ENCODE measurements at regions not wholly inside any gene's neighbourhood (a gene's known extent, or its start where the extent isn't known, plus 50 kb on each side); places are given as distances from the start of the nearest gene placed in this dataset.

DNA sequence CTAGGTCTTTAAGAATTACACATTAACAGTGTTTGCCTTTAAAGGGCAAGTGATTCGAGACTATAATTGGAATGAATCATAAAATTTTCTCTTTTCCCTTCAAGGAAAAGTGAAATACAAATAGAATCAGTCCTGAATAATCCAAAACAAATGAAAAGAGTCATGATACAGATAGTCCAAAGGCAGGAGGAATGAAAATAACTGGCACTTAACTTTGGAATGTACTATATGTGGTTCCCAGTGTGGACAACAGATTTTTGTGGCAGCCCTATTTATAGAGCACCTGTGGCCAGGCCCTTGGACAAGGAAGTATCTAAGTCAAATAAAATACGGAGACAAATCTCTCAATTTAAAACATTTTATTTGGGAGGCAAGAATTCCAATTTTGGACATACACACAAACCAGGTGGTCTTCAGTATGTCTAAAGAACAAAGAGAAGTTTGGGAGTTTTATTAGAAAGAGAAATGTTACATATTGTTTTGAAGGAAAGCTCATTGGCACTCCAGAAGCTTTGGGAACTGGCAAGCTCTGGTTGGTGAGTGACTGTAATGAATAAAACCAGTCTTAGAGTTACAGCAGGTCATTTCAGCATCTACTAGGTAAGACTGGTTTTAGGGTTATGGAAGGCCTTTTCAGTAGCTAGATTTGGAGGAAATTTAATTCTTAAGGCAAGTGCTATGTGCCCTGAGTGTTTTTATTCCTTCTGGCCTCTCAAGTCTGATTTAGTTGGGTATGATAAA is 116.0 kb upstream of the PAM start:
- TF ChIP-seq ZNF707 (tag by site-specific recombination; IDR thresholded peaks at IDR 0.05) = no peak
- TF ChIP-seq, protein P1, sequence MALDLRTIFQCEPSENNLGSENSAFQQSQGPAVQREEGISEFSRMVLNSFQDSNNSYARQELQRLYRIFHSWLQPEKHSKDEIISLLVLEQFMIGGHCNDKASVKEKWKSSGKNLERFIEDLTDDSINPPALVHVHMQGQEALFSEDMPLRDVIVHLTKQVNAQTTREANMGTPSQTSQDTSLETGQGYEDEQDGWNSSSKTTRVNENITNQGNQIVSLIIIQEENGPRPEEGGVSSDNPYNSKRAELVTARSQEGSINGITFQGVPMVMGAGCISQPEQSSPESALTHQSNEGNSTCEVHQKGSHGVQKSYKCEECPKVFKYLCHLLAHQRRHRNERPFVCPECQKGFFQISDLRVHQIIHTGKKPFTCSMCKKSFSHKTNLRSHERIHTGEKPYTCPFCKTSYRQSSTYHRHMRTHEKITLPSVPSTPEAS (tag by site-specific recombination; IDR thresholded peaks at IDR 0.05) = no peak
- no peak for TF ChIP-seq ZNF571 (tag by site-specific recombination; IDR thresholded peaks at IDR 0.05)
- TF ChIP-seq SP3 (tag by site-specific recombination; IDR thresholded peaks at IDR 0.05) = no peak
- no peak for TF ChIP-seq ZNF561 (tag by site-specific recombination; IDR thresholded peaks at IDR 0.05; ENCODE audit: borderline replicate concordance)
- no peak for TF ChIP-seq MZF1 (tag by site-specific recombination; IDR thresholded peaks at IDR 0.05; ENCODE audit: borderline replicate concordance)
- no peak for TF ChIP-seq ZNF830 (tag by site-specific recombination; IDR thresholded peaks at IDR 0.05; ENCODE audit: low read depth)
- TF ChIP-seq, protein P2, sequence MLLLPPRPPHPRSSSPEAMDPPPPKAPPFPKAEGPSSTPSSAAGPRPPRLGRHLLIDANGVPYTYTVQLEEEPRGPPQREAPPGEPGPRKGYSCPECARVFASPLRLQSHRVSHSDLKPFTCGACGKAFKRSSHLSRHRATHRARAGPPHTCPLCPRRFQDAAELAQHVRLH (tag by site-specific recombination; IDR thresholded peaks at IDR 0.05) = no peak
- TF ChIP-seq ZNF629 (tag by site-specific recombination; IDR thresholded peaks at IDR 0.05) = no peak
- no peak for TF ChIP-seq ZNF37A (tag by site-specific recombination; IDR thresholded peaks at IDR 0.05)
- no peak for TF ChIP-seq ZNF146 (tag by site-specific recombination; IDR thresholded peaks at IDR 0.05)
- no peak for TF ChIP-seq ZNF596 (tag by site-specific recombination; IDR thresholded peaks at IDR 0.05)
- no peak for TF ChIP-seq ZNF621 (tag by site-specific recombination; IDR thresholded peaks at IDR 0.05)
- TF ChIP-seq ZEB2 (tag by site-specific recombination; IDR thresholded peaks at IDR 0.05) = no peak
- TF ChIP-seq ZNF585B (tag by site-specific recombination; IDR thresholded peaks at IDR 0.05) = no peak
- TF ChIP-seq ZBTB8A (tag by site-specific recombination; IDR thresholded peaks at IDR 0.05) = no peak
- no peak for TF ChIP-seq ZNF2 (tag by site-specific recombination; IDR thresholded peaks at IDR 0.05)
- H3K27ac ChIP-seq (ENCODE audit: extremely low read depth, low read depth, low read length) = no peak overlapping the region
- no peaks in the 10 kb centered on the region for H3K9me3 ChIP-seq (ENCODE audit: control insufficient read depth, insufficient read depth, low read depth, low read length)
- no peaks in the 10 kb centered on the region for H3K36me3 ChIP-seq (ENCODE audit: control insufficient read depth in 2 of 2, insufficient read depth in 1 of 2, low read length in 2 of 2)
- no peak overlapping the region for H3K4me3 ChIP-seq (ENCODE audit: low read depth, low read length)
- CTCF ChIA-PET = no interaction called here
- no peaks in the 10 kb centered on the region for H3K4me1 ChIP-seq (ENCODE audit: control insufficient read depth, insufficient read depth, low read length)
- POLR2A ChIA-PET = no interaction called here

- POLR2A ChIA-PET = no interaction called here
- TF ChIP-seq ZNF184 (tag by site-specific recombination; IDR thresholded peaks at IDR 0.05) = no peak
- TF ChIP-seq ZBTB10 (tag by site-specific recombination; IDR thresholded peaks at IDR 0.05) = no peak
- no peak for TF ChIP-seq PATZ1 (tag by site-specific recombination; IDR thresholded peaks at IDR 0.05)
- no peak for TF ChIP-seq ZNF239 (tag by site-specific recombination; IDR thresholded peaks at IDR 0.05)
- TF ChIP-seq ZNF335 (tag by site-specific recombination; conservative IDR thresholded peaks at IDR 0.05) = no peak
- no peak for TF ChIP-seq ZNF302 (tag by site-specific recombination; IDR thresholded peaks at IDR 0.05; ENCODE audit: low read depth)
Measured at GRCh38 chr5:102649731-102650130, 105.4 kb upstream of the PAM start.

More at GRCh38 chr5:102649731-102650130, 105.4 kb upstream of the PAM start:
- Histone ChIP-seq H3K9me3 (ENCODE audit: control insufficient read depth, insufficient read depth, low read depth, low read length) (no peaks in the 10 kb centered on the region), H3K27ac (ENCODE audit: extremely low read depth, low read depth, low read length) (no peak overlapping the region), H3K36me3 (ENCODE audit: control insufficient read depth in 2 of 2, insufficient read depth in 1 of 2, low read length in 2 of 2) (no peaks in the 10 kb centered on the region), H3K4me3 (ENCODE audit: low read depth, low read length) (no peak overlapping the region), H3K4me1 (ENCODE audit: control insufficient read depth, insufficient read depth, low read length) (no peaks in the 10 kb centered on the region)
- CTCF ChIA-PET = no interaction called here
